ENCODE measurements at regions not wholly inside any gene's neighbourhood (a gene's known extent, or its start where the extent isn't known, plus 50 kb on each side); places are given as distances from the start of the nearest gene placed in this dataset.

DNA sequence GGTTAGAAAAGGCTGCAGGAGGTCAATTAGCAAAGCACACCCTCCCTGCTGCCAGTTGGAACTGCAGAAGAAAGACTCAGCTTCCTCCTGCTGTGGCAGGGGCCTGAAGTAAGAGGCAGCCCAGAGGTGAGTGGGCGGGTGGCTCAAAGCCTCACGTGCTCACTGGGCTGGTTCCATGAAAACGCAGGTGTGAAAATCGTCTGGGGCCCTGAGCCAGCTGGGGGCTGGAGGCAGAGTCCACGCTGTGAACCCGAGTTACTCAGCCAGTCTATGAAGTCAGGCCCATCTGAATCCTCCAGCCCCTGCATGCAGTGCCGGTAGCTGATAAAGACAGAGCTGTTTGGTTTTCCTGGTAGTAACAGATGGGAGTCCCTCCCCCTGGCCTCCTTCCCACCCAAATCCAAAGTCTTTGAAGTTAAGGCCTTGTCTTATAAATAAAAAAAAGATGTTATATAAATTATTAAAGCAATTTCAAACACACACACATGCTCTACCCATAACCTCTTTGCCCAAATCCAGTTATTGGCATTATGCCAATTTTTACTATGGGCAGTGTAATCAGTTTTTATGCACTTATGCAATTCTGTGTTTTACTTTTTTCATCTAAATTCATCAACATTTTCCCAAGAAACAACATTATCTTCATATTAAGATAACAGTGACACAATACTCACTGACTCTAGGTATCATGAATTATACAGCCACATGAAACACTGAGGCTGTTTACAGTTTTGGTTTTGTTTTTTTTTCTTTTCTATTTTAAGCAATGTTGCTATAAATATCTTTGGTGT is 57.9 kb upstream of the PNMA1 start (continued):
- TF ChIP-seq ZBTB20 (tag by site-specific recombination; IDR thresholded peaks at IDR 0.05) (peak; percentile 82), GLIS2 (tag by site-specific recombination; IDR thresholded peaks at IDR 0.05) (peak; percentile 60), ZNF112 (tag by site-specific recombination; IDR thresholded peaks at IDR 0.05) (peak; percentile 47; the same call in 1 of the 2 replicates)
- TF ChIP-seq, protein P1, sequence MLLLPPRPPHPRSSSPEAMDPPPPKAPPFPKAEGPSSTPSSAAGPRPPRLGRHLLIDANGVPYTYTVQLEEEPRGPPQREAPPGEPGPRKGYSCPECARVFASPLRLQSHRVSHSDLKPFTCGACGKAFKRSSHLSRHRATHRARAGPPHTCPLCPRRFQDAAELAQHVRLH (tag by site-specific recombination; IDR thresholded peaks at IDR 0.05), result peak; percentile 7; the same call in 1 of the 2 replicates
- TF ChIP-seq, protein P2, sequence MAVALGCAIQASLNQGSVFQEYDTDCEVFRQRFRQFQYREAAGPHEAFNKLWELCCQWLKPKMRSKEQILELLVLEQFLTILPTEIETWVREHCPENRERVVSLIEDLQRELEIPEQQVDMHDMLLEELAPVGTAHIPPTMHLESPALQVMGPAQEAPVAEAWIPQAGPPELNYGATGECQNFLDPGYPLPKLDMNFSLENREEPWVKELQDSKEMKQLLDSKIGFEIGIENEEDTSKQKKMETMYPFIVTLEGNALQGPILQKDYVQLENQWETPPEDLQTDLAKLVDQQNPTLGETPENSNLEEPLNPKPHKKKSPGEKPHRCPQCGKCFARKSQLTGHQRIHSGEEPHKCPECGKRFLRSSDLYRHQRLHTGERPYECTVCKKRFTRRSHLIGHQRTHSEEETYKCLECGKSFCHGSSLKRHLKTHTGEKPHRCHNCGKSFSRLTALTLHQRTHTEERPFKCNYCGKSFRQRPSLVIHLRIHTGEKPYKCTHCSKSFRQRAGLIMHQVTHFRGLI (tag by site-specific recombination; IDR thresholded peaks at IDR 0.05), result no peak; the same call in 1 of the 2 replicates

DNA sequence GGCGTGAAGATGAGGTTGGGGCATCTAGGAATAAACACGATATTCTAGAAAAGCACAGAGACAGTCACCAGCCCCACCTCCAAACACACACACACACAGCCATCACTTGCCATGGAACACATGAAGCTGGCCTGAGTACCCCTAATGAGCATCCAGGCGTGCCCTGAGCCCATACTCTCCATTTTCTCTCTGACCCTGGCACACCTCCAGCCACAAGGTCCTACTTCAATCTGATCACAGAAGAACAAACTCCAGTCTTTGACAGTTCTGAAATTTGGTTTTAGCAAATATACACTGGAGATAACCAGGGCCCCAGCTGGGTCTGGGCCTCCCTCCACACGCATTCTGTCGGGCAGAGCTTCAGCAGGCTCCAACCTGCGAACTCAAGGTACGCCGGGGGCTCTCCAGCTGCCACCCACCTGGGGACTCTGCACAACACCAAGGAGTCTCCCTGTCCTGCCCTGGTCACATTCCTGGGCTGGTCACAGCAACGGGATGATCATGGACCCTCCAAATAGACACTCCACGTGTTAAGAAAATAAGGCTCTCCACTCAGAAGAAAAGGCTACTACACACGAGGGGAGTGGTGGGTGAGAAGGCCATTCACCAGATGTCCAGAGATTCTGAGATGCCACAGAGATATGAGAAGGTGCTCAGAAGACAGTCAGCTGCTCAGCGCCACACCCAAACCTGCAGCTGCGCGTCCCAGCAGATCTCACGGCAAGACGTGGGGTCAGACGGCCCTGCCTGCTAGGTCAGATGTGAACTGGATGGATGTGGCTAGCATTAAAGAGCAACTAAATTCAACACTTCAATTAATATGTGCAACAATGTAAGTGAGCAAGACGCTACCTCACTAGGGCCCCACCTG is 57.0 kb upstream of the PNMA1 start:
- no peaks in the 10 kb centered on the region for H3K36me3 ChIP-seq (ENCODE audit: control insufficient read depth in 2 of 2, insufficient read depth in 1 of 2, low read length in 2 of 2)
- H3K27ac ChIP-seq (ENCODE audit: extremely low read depth, low read depth, low read length), result peak overlapping the region; percentile 47
- ChIA-PET CTCF (interaction anchor here (0.6 to 3.4 kb wide), 2 partner anchors 12 to 202 kb away, joined by 6 to 19 read pairs; a partner anchor contains a TSS), POLR2A (interaction anchor here (0.6 to 2.7 kb wide), 5 partner anchors 9 to 290 kb away, joined by 3 to 14 read pairs (median 7); a partner anchor contains a TSS)
- no peak overlapping the region for H3K4me3 ChIP-seq (ENCODE audit: low read depth, low read length)
- TF ChIP-seq ZNF768 (tag by site-specific recombination; IDR thresholded peaks at IDR 0.05) (no peak), ZFHX2 (tag by site-specific recombination; conservative IDR thresholded peaks at IDR 0.05) (no peak), FEZF1 (tag by site-specific recombination; IDR thresholded peaks at IDR 0.05) (no peak), ZNF701 (tag by site-specific recombination; IDR thresholded peaks at IDR 0.05) (no peak), ZNF16 (tag by site-specific recombination; IDR thresholded peaks at IDR 0.05; ENCODE audit: low read depth) (no peak), ZNF548 (tag by site-specific recombination; IDR thresholded peaks at IDR 0.05) (no peak), ZNF114 (tag by site-specific recombination; IDR thresholded peaks at IDR 0.05) (no peak), ZNF529 (tag by site-specific recombination; IDR thresholded peaks at IDR 0.05; ENCODE audit: insufficient replicate concordance) (no peak), KLF8 (tag by site-specific recombination; IDR thresholded peaks at IDR 0.05) (no peak), ZNF785 (tag by site-specific recombination; IDR thresholded peaks at IDR 0.05) (no peak), GFI1B (tag by site-specific recombination; IDR thresholded peaks at IDR 0.05) (no peak), ZNF391 (tag by site-specific recombination; IDR thresholded peaks at IDR 0.05; ENCODE audit: borderline replicate concordance, low read depth) (no peak), ZNF155 (tag by site-specific recombination; IDR thresholded peaks at IDR 0.05) (no peak), ZNF544 (tag by site-specific recombination; IDR thresholded peaks at IDR 0.05) (no peak)
- H3K4me1 ChIP-seq (ENCODE audit: control insufficient read depth, insufficient read depth, low read length), result peaks cover 13% of the 10 kb centered on the region
- no peaks in the 10 kb centered on the region for H3K9me3 ChIP-seq (ENCODE audit: control insufficient read depth, insufficient read depth, low read depth, low read length)

DNA sequence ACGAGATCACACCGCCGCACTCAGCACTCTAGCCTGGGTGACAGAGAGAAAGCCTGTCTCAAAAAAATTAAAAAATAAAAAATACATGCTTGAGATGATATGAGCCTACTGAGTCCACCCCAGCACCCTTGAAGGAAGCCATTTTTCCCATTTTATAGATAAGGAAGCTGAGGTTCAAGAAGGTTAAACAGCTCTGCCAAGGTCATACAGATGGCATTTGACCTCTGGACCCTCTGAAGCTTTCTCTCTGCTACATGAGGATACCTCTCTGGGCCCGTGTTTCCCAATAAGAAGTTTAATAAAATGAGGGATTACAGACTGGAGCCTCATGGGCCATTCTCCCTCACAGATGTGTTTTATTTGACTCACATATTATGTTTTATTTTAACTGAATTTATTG is 53.9 kb upstream of the PNMA1 start:
- Histone ChIP-seq H3K36me3 (ENCODE audit: control insufficient read depth in 2 of 2, insufficient read depth in 1 of 2, low read length in 2 of 2) (no peaks in the 10 kb centered on the region), H3K27ac (ENCODE audit: extremely low read depth, low read depth, low read length) (no peak overlapping the region), H3K9me3 (ENCODE audit: control insufficient read depth, insufficient read depth, low read depth, low read length) (no peaks in the 10 kb centered on the region), H3K4me3 (ENCODE audit: low read depth, low read length) (no peak overlapping the region), H3K4me1 (ENCODE audit: control insufficient read depth, insufficient read depth, low read length) (peaks cover 15% of the 10 kb centered on the region)
- ChIA-PET CTCF (interaction anchor here (0.7 to 1.7 kb wide), 5 partner anchors 10 to 1252 kb away, joined by 3 to 8 read pairs (median 4); no protein-coding TSS in a partner anchor), POLR2A (interaction anchor here (1.0 kb wide), 2 partner anchors 9 to 18 kb away, joined by 3 read pairs; no protein-coding TSS in a partner anchor)
- TF ChIP-seq ZXDB (tag by site-specific recombination; IDR thresholded peaks at IDR 0.05) (no peak), ZNF830 (tag by site-specific recombination; IDR thresholded peaks at IDR 0.05; ENCODE audit: low read depth) (no peak), ZNF658 (tag by site-specific recombination; IDR thresholded peaks at IDR 0.05) (no peak), ZNF169 (tag by site-specific recombination; IDR thresholded peaks at IDR 0.05) (no peak), ZSCAN30 (tag by site-specific recombination; IDR thresholded peaks at IDR 0.05) (no peak), TCF7L2 (IDR thresholded peaks at IDR 0.05; ENCODE audit: borderline replicate concordance, low read depth, low read length) (no peak), GFI1B (tag by site-specific recombination; IDR thresholded peaks at IDR 0.05) (no peak)
- TF ChIP-seq, protein P3, sequence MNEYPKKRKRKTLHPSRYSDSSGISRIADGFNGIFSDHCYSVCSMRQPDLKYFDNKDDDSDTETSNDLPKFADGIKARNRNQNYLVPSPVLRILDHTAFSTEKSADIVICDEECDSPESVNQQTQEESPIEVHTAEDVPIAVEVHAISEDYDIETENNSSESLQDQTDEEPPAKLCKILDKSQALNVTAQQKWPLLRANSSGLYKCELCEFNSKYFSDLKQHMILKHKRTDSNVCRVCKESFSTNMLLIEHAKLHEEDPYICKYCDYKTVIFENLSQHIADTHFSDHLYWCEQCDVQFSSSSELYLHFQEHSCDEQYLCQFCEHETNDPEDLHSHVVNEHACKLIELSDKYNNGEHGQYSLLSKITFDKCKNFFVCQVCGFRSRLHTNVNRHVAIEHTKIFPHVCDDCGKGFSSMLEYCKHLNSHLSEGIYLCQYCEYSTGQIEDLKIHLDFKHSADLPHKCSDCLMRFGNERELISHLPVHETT (tag by site-specific recombination; IDR thresholded peaks at IDR 0.05), result no peak
